AG09319 (cell line): ENCODE measurements at regions not wholly inside any gene's neighbourhood (a gene's known extent, or its start where the extent isn't known, plus 50 kb on each side); places are given as distances from the start of the nearest gene placed in this dataset.

Experiments
- DNase-seq: peaks from one replicate; pipeline ENCODE4 v3.0.0-alpha.2; 2010; ENCODE audit warnings: low read depth; ENCODE audit errors: extremely low read depth
- TF ChIP-seq, protein P1 (sequence below): IDR thresholded peaks from 2 replicates; pipeline ENCODE4 v1.5.1; 2011; ENCODE audit warnings: low read depth, mild to moderate bottlenecking, inconsistent platforms, low read length, moderate library complexity

DNA sequence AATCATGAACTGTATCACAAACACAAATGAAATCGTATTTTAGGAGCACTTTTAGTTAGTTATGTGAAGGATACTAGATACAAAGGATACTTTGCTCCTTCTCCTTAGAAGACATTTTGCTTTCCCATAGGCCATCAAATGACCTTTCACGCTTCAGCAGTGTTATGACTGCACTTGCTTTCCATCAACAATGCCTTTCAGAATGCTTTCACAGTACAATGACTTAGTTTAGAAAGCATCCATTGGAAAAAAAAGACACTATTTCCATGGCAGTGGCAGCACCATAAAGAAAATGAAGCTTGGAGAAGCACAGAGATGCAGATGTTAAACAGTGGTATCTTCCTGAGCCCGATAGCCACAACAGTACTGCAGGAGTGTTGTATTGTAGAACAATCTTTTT, 203.9 kb downstream of the PCSK1 start:
- no peak for DNase-seq
- TF ChIP-seq, protein P1, sequence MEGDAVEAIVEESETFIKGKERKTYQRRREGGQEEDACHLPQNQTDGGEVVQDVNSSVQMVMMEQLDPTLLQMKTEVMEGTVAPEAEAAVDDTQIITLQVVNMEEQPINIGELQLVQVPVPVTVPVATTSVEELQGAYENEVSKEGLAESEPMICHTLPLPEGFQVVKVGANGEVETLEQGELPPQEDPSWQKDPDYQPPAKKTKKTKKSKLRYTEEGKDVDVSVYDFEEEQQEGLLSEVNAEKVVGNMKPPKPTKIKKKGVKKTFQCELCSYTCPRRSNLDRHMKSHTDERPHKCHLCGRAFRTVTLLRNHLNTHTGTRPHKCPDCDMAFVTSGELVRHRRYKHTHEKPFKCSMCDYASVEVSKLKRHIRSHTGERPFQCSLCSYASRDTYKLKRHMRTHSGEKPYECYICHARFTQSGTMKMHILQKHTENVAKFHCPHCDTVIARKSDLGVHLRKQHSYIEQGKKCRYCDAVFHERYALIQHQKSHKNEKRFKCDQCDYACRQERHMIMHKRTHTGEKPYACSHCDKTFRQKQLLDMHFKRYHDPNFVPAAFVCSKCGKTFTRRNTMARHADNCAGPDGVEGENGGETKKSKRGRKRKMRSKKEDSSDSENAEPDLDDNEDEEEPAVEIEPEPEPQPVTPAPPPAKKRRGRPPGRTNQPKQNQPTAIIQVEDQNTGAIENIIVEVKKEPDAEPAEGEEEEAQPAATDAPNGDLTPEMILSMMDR, result no peak

DNA sequence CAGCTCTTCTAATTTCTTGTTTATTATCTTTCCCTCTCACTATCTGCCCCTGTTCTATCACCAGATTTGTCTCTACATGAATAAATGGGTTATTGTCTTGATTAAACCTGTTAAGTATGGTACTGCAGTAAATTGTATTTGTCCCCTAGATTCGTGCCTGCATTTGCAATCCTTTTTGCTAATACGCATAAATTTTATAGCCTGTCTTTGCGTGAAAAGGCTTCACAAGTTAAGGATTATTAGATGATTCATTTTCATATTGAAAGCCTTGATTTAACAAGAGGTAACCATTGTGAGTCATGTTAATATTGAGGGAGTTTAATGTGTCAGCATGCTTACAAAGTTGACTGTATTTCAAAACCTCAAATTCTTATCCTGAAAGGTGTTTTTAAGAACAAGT, 204.6 kb downstream of the PCSK1 start:
- TF ChIP-seq, protein P1, result no peak
- DNase-seq, result no peak

DNA sequence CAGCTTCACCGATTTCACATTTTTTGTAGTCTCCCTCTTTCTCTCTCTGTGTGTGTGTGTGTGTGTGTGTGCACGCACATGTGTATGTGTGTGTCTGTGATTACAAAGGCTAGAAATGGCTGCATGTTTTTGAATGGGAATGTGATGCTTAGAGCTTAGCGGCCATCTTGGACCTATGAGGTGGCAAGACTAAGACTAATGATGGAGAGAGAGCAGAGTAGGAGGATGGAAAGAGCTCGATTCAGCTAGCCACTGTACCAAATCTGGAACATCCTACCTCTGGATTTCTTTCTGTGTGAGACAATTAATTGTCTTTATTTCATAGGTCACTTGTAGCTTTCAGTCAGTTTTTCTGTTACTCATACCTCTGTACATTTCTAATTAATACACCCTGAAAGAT, 205.1 kb downstream of the PCSK1 start:
- TF ChIP-seq, protein P1, result no peak
- no peak for DNase-seq

DNA sequence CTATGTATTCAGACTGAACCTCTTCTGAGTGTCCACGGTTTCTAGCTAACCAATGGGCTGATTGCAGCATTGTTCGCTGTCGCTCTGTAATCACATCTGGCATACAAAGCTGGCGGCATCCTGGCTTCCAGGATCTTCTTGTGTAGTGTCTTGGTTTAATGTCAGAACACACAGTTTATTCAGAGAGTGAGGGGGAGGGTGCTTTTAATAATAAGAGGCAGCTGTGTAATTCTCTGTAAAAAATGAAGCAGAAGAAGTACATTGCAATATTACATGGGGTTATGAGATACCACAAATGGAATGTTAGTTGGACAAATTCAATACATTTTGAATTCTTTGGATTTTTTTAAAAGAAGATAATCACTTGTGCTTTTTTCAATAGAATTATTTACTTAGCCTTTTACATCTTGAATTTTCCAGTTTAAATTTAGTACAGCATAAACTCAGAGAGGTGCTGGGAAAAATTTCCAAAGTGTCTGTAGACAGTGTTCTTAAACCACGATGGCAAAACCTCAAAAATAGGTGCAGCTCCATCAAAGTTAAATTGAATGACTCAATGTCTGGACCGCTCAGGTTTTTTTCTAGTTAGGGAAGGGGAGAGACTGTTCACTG, 206.0 kb downstream of the PCSK1 start:
- peak; percentile 90 for DNase-seq
- TF ChIP-seq, protein P1, result no peak

DNA sequence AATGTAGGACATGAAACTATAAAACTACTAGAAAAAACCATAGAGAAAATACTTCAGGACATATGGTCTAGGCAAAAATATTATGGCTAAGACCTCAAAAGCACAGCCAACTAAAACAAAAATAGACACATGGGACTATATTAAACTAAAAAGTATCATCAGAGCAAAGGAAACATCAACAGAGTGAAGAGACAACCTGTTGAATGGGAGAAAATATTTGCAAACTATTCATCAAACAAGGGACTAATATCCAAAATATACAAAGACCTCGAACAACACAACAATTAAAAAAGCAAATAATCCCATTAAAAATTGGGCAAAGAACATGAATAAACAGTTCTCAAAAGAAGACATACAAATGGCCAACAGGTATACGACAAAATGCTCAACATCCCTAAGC, 210.9 kb downstream of the PCSK1 start:
- DNase-seq, result no peak
- TF ChIP-seq, protein P1, result no peak

DNA sequence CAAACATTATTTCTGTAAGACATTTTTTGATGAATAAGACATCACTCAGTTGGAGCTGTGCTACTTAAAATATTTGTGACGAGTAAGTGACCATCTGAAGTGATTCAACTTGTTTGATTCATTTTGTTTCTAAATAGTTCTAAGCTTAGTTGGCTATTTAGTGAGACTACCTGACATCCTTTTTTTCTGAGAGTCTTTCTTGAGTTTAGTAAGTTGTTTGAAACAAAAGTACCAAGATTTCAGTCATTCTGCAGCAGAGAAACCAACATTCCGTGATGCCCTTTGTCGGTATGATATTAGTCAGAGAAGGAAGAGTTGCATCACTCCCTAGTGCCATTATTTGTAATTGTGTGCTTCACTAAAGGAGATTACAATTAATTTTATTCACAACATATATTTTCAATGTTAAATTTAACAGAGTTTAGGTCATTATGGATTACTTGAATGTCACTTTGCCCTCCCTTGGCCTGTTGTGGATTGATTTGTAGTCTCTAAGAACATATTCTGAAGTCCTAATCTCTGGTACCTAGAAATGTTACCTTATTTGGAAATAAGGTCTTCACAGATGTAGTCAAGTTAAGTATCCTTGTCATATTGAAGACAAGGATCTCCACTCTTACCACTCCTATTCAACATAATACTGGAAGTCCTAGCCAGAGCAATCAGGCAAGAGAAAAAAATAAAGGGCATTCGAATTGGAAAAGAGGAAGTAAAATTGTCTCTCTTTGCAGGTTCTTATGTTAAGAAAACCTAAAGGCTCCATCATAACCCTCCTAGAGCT, 212.2 kb downstream of the PCSK1 start:
- TF ChIP-seq, protein P1, result no peak
- no peak for DNase-seq

DNA sequence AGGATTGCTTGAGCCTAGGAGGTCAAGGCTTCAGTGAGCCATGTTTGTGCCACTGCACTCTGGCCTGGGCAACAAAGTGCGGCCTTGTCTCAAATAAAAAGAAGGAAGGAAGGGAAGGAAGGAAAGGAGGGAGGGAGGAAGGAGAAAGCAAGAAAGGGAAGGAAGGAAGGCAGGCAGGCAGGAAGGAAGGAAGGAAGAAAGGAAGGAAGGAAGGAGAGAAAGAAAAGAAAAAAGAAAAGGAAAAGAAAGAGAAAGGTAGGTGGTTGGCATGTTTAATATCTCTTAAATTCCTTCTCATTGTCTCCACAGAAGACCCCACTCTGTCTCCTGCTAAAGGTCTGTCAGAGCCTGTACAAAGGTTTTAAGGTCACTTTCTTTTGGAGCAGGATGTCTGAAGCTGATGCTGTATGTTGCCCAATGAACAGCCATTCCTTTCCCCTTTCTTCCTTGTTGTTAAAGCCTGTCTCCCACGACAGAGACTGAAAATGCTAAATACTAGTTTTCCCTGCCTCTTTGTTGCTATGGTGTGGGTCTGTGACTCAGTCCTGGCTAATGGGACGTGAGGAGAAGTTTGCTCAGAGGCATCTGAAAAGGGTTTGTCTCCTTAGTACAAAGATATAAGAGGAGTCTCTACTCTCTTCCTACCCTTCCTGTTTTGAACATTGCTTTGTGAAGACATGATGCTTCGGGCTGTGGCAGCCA, 213.3 kb downstream of the PCSK1 start:
- TF ChIP-seq, protein P1, result no peak
- DNase-seq, result no peak
